ENCODE measurements at regions not wholly inside any gene's neighbourhood (a gene's known extent, or its start where the extent isn't known, plus 50 kb on each side); places are given as distances from the start of the nearest gene placed in this dataset.

GRCh38 chr12:75564398-75564797 lies 53.0 kb upstream of the KRR1 start:
- Histone ChIP-seq H3K27ac (no peak overlapping the region), H3K9me3 (no peaks in the 10 kb centered on the region), H3K4me3 (no peak overlapping the region), H3K27me3 (no peaks in the 10 kb centered on the region), H3K4me1 (no peaks in the 10 kb centered on the region), H3K36me3 (no peaks in the 10 kb centered on the region)
- TF ChIP-seq CTCF (IDR thresholded peaks at IDR 0.05): no peak
- no peak for ATAC-seq
- no peak for DNase-seq
- intact Hi-C loops (cut with DNase I): loop anchor here in 1 of 2 donors (10.0 kb wide), 1 partner anchor 470 kb away; the partner anchor contains the start of gene PHLDA1

DNA sequence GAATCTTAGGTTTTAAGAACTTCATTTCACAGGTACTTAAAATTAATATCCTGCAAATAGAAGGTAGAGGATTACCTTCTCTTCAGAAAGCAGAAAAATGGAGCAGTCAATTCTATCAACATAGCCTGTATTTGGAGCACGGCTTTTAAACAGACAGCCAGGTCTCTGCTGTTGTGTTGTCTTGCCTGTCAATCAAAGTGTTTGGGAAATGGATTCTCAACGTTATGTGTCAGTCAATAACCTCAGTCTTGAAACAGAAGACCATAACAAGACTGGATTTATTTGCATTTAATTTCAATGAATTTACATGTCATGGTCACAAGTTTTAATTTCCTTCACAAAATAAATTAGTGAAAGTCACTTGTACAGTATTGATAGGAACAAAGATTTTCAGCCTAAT lies 51.9 kb upstream of the KRR1 start:
- Histone ChIP-seq H3K27ac (no peak overlapping the region), H3K4me1 (no peaks in the 10 kb centered on the region), H3K27me3 (no peaks in the 10 kb centered on the region), H3K9me3 (no peaks in the 10 kb centered on the region), H3K4me3 (no peak overlapping the region), H3K36me3 (no peaks in the 10 kb centered on the region)
- intact Hi-C loops (cut with DNase I): loop anchor here in 1 of 2 donors (10.0 kb wide), 1 partner anchor 471 kb away; the partner anchor contains the start of gene PHLDA1
- no peak for TF ChIP-seq CTCF (IDR thresholded peaks at IDR 0.05)
- no peak for ATAC-seq
- DNase-seq: no peak

GRCh38 chr12:75561921-75562320 lies 50.5 kb upstream of the KRR1 start:
- no peak for TF ChIP-seq CTCF (IDR thresholded peaks at IDR 0.05)
- ATAC-seq (no peak), DNase-seq (no peak)
- Histone ChIP-seq H3K9me3 (no peaks in the 10 kb centered on the region), H3K27ac (no peak overlapping the region), H3K27me3 (no peaks in the 10 kb centered on the region), H3K4me1 (no peaks in the 10 kb centered on the region), H3K4me3 (no peak overlapping the region), H3K36me3 (no peaks in the 10 kb centered on the region)
- intact Hi-C loops (cut with DNase I): loop anchor here in 1 of 2 donors (10.0 kb wide), 1 partner anchor 473 kb away; the partner anchor contains the start of gene PHLDA1

Measured in left lung (tissue), 4 donors.